Dermis microvascular lymphatic vessel endothelial cell (primary cell): ENCODE measurements at regions not wholly inside any gene's neighbourhood (a gene's known extent, or its start where the extent isn't known, plus 50 kb on each side); places are given as distances from the start of the nearest gene placed in this dataset.

Source experiments
- DNase-seq, 2 donors: peaks; one replicate each; pipeline versions ENCODE4 v3.0.0 to v3.0.0-alpha.2; 2010; ENCODE audit warnings: low read depth in 2 of 2

- no peak for DNase-seq
Observed at GRCh38 chr11:82384308-82384707, 349.4 kb downstream of the FAM181B start.

- DNase-seq: no peak
Observed at GRCh38 chr11:82373781-82374542, 359.7 kb downstream of the FAM181B start.

- DNase-seq: no peak
Observed at GRCh38 chr11:82365351-82365750, 368.3 kb downstream of the FAM181B start.

- DNase-seq: no peak
Observed at GRCh38 chr11:82356316-82356715, 377.3 kb downstream of the FAM181B start.

- no peak for DNase-seq
Observed at GRCh38 chr11:82355313-82355823, 378.3 kb downstream of the FAM181B start.

GRCh38 chr11:82326853-82327252 is 406.8 kb downstream of the FAM181B start:
- DNase-seq: no peak

GRCh38 chr11:82321206-82321605 is 412.5 kb downstream of the FAM181B start:
- no peak for DNase-seq

GRCh38 chr11:82315093-82315492 is 418.6 kb downstream of the FAM181B start:
- DNase-seq: no peak

- DNase-seq: no peak
Observed at GRCh38 chr11:82308979-82309378, 424.7 kb downstream of the FAM181B start.

- DNase-seq: no peak
Observed at GRCh38 chr11:82305123-82305522, 428.5 kb downstream of the FAM181B start.

GRCh38 chr11:82303671-82304070 is 430.0 kb downstream of the FAM181B start:
- no peak for DNase-seq

- DNase-seq: no peak
Observed at GRCh38 chr11:82288471-82288870, 445.2 kb downstream of the FAM181B start.

- no peak for DNase-seq
Observed at GRCh38 chr11:82270870-82271269, 462.8 kb downstream of the FAM181B start.

- DNase-seq: no peak
Observed at GRCh38 chr11:82268627-82269026, 465.0 kb downstream of the FAM181B start.

- no peak for DNase-seq
Observed at GRCh38 chr11:82267186-82267585, 466.5 kb downstream of the FAM181B start.

GRCh38 chr11:82261367-82261766 is 472.3 kb downstream of the FAM181B start:
- DNase-seq: no peak

- DNase-seq: no peak
Observed at GRCh38 chr11:82250047-82250446, 483.6 kb downstream of the FAM181B start.

- DNase-seq: no peak
Observed at GRCh38 chr11:82246926-82247325, 486.7 kb downstream of the FAM181B start.

GRCh38 chr11:82239498-82239897 is 494.2 kb downstream of the FAM181B start:
- DNase-seq: no peak

GRCh38 chr11:82234256-82234655 is 499.4 kb downstream of the FAM181B start:
- no peak for DNase-seq

- no peak for DNase-seq
Observed at GRCh38 chr11:82233201-82233600, 500.5 kb downstream of the FAM181B start.

- no peak for DNase-seq
Observed at GRCh38 chr11:82229341-82229740, 504.3 kb downstream of the FAM181B start.

- DNase-seq: no peak
Observed at GRCh38 chr11:82225930-82226329, 507.7 kb downstream of the FAM181B start.

GRCh38 chr11:82225502-82225901 is 508.2 kb downstream of the FAM181B start:
- DNase-seq: no peak
